ENCODE measurements at regions not wholly inside any gene's neighbourhood (a gene's known extent, or its start where the extent isn't known, plus 50 kb on each side); places are given as distances from the start of the nearest gene placed in this dataset.
"Not testable (repeated sequence)": the region's sequence is repeated elsewhere in the genome, so short reads cannot be mapped to it uniquely, and the experiment has no call there.

DNA sequence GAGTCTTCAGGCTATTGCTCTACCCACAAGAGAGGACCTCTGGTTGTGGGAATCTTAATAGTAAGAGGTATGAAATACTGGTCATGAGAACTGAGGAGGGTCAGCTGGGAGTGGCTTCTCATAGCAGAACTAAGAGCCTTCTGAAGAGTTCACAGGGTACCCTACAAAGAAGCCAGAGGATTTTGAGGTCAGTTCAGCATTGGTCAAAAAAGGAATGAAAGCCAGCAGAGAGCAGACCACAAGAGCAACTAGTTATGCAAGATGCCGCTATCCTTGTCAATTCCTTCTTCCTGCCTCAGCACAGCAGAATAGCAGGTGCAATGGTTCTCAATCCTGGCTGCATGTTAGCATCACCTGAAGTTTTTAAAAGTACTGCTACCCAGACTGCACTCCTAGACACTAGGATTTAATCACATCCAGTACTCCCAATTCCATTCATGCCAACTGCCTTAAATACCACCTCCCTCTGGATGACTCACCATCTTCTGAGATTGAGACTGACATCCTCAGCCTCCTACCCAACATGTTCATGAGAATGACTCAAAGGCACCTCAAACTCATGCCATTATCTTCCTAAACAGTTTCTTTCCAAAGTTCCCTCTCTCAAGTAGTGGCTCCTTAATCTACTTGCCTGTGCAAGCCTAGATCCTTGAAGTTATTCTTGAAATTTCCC lies 81.0 kb upstream of the RBMS1 start:
- H3K27ac Mint-ChIP-seq: no peak overlapping the region
- Histone ChIP-seq H3K27ac (ENCODE audit: low read depth in 1 of 2, low read length in 2 of 2) (no peak overlapping the region), H3K9me3 (ENCODE audit: control insufficient read depth in 1 of 2, insufficient read depth in 1 of 2, low read length in 2 of 2) (peaks cover 0 to 6% of the 10 kb centered on the region in 2 experiments), H3K36me3 (ENCODE audit: insufficient read depth, low read length) (no peaks in the 10 kb centered on the region), H3K4me1 (ENCODE audit: insufficient read depth, low read length) (no peaks in the 10 kb centered on the region), H3K4me3 (ENCODE audit: low read length) (no peak overlapping the region), H3K27me3 (ENCODE audit: control insufficient read depth in 1 of 2, insufficient read depth in 2 of 2, low read length in 2 of 2) (no peaks in the 10 kb centered on the region)
- TF ChIP-seq CTCF (IDR thresholded peaks at IDR 0.05): no peak
- ChIA-PET CTCF (no interaction called here), POLR2A (no interaction called here)
- intact Hi-C loops (cut with DNase I, micrococcal nuclease): no loop called here
- H3K36me3 Mint-ChIP-seq (ENCODE audit: low read depth): no peaks in the 10 kb centered on the region
- H3K9me3 Mint-ChIP-seq: peaks cover 4% of the 10 kb centered on the region
- H3K4me1 Mint-ChIP-seq (ENCODE audit: low read depth): no peaks in the 10 kb centered on the region
- peak in 2 of 14 experiments; percentile 23 to 36 for DNase-seq
- H3K4me3 Mint-ChIP-seq: no peak overlapping the region
- no peaks in the 10 kb centered on the region for H3K27me3 Mint-ChIP-seq
- no peak for ATAC-seq (ENCODE audit: poor library complexity)

GRCh38 chr2:160575368-160575767 lies 81.8 kb upstream of the RBMS1 start:
- intact Hi-C loops (cut with DNase I, micrococcal nuclease): no loop called here
- peaks cover 4% of the 10 kb centered on the region for H3K9me3 Mint-ChIP-seq
- no peak for TF ChIP-seq CTCF (IDR thresholded peaks at IDR 0.05)
- ChIA-PET CTCF (no interaction called here), POLR2A (no interaction called here)
- no peak overlapping the region for H3K4me3 Mint-ChIP-seq
- H3K27me3 ChIP-seq (ENCODE audit: control insufficient read depth in 1 of 2, insufficient read depth in 2 of 2, low read length in 2 of 2): no peaks in the 10 kb centered on the region
- H3K4me1 ChIP-seq (ENCODE audit: insufficient read depth, low read length): no peaks in the 10 kb centered on the region
- H3K9me3 ChIP-seq (ENCODE audit: control insufficient read depth in 1 of 2, insufficient read depth in 1 of 2, low read length in 2 of 2): peaks cover 0 to 6% of the 10 kb centered on the region in 2 experiments
- no peak overlapping the region for H3K4me3 ChIP-seq (ENCODE audit: low read length)
- DNase-seq (no peak), ATAC-seq (ENCODE audit: poor library complexity) (no peak)
- H3K27ac ChIP-seq (ENCODE audit: low read depth in 1 of 2, low read length in 2 of 2): no peak overlapping the region
- no peak overlapping the region for H3K27ac Mint-ChIP-seq
- no peaks in the 10 kb centered on the region for H3K36me3 Mint-ChIP-seq (ENCODE audit: low read depth)
- H3K27me3 Mint-ChIP-seq: no peaks in the 10 kb centered on the region
- H3K4me1 Mint-ChIP-seq (ENCODE audit: low read depth): no peaks in the 10 kb centered on the region
- no peaks in the 10 kb centered on the region for H3K36me3 ChIP-seq (ENCODE audit: insufficient read depth, low read length)

DNA sequence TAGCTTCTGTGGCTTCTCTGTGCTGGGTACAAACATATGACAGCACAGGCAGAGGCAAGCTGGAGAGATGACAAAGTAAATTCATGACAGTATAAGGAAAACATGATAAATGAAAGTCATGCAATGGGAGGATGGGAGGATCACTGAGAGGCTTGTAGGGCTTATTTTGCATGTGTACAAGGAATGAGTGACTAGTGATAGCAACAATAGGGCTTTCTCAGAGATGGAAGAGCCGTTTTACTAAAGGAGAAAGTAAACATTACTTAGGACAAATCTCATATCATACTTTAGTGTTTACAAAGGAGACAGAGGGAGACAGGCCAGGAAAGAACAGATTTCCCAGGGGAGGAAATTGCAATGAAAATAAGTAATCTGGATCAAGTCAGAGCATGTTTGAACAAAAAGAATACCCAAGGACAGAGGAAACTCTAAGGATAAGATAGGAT lies 82.5 kb upstream of the RBMS1 start:
- no peak overlapping the region for H3K27ac ChIP-seq (ENCODE audit: low read depth in 1 of 2, low read length in 2 of 2)
- CTCF ChIA-PET: no interaction called here
- intact Hi-C loops (cut with DNase I, micrococcal nuclease): no loop called here

GRCh38 chr2:160577081-160577480 lies 83.5 kb upstream of the RBMS1 start:
- CTCF ChIA-PET; H3K36me3 Mint-ChIP-seq (ENCODE audit: low read depth); intact Hi-C loops (cut with DNase I, micrococcal nuclease); H3K9me3 ChIP-seq (ENCODE audit: control insufficient read depth in 1 of 2, insufficient read depth in 1 of 2, low read length in 2 of 2); DNase-seq; H3K36me3 ChIP-seq (ENCODE audit: insufficient read depth, low read length); H3K27me3 Mint-ChIP-seq; POLR2A ChIA-PET; H3K4me1 ChIP-seq (ENCODE audit: insufficient read depth, low read length); H3K4me3 Mint-ChIP-seq; H3K4me1 Mint-ChIP-seq (ENCODE audit: low read depth); ATAC-seq (ENCODE audit: poor library complexity); H3K27me3 ChIP-seq (ENCODE audit: control insufficient read depth in 1 of 2, insufficient read depth in 2 of 2, low read length in 2 of 2); H3K9me3 Mint-ChIP-seq; H3K27ac ChIP-seq (ENCODE audit: low read depth in 1 of 2, low read length in 2 of 2); H3K27ac Mint-ChIP-seq; H3K4me3 ChIP-seq (ENCODE audit: low read length): not testable (repeated sequence)

More for the DNA sequence above, 82.5 kb upstream of the RBMS1 start:
- POLR2A ChIA-PET: no interaction called here
- H3K27ac Mint-ChIP-seq: no peak overlapping the region
- H3K4me1 ChIP-seq (ENCODE audit: insufficient read depth, low read length): no peaks in the 10 kb centered on the region
- no peak overlapping the region for H3K4me3 Mint-ChIP-seq
- no peaks in the 10 kb centered on the region for H3K36me3 Mint-ChIP-seq (ENCODE audit: low read depth)
- no peaks in the 10 kb centered on the region for H3K27me3 Mint-ChIP-seq
- H3K9me3 Mint-ChIP-seq: peaks cover 4% of the 10 kb centered on the region
- DNase-seq: no peak
- no peaks in the 10 kb centered on the region for H3K4me1 Mint-ChIP-seq (ENCODE audit: low read depth)
- no peaks in the 10 kb centered on the region for H3K36me3 ChIP-seq (ENCODE audit: insufficient read depth, low read length)
- TF ChIP-seq CTCF (IDR thresholded peaks at IDR 0.05): no peak
- no peaks in the 10 kb centered on the region for H3K27me3 ChIP-seq (ENCODE audit: control insufficient read depth in 1 of 2, insufficient read depth in 2 of 2, low read length in 2 of 2)
- H3K9me3 ChIP-seq (ENCODE audit: control insufficient read depth in 1 of 2, insufficient read depth in 1 of 2, low read length in 2 of 2): peaks cover 0 to 6% of the 10 kb centered on the region in 2 experiments
- no peak overlapping the region for H3K4me3 ChIP-seq (ENCODE audit: low read length)
- no peak for ATAC-seq (ENCODE audit: poor library complexity)
